Stimulated activated CD4-positive, alpha-beta T cell treated with anti-CD3 and anti-CD28 coated beads, Interleukin-2, amount 100 ng/mL, for 4 hours (primary cell): ENCODE measurements at regions not wholly inside any gene's neighbourhood (a gene's known extent, or its start where the extent isn't known, plus 50 kb on each side); places are given as distances from the start of the nearest gene placed in this dataset.
"Not testable (repeated sequence)": the region's sequence is repeated elsewhere in the genome, so short reads cannot be mapped to it uniquely, and the experiment has no call there.

Experiments
- DNase-seq: peaks from one replicate; pipeline ENCODE4 v3.0.0-alpha.2; 2020; ENCODE audit warnings: low read depth

DNA sequence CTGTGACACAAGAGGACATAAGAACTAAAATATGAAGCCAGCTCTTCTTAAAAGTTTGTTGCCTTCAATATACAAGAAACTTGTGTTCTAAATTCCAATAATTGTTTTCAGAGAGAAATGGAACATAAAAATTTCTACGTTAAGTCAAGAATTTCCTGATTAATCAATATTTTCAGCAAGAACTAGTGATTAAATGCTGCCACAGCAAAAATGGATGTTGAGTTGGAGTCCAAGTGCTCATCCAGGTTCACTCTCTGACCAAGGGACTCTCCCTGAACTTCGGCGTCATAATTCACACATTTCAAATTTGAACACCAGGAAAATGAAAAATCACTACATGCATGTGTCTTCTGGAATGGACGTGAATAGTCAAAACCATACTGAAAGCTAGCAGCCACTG lies 1263.6 kb upstream of the GOT2 start:
- no peak for DNase-seq

DNA sequence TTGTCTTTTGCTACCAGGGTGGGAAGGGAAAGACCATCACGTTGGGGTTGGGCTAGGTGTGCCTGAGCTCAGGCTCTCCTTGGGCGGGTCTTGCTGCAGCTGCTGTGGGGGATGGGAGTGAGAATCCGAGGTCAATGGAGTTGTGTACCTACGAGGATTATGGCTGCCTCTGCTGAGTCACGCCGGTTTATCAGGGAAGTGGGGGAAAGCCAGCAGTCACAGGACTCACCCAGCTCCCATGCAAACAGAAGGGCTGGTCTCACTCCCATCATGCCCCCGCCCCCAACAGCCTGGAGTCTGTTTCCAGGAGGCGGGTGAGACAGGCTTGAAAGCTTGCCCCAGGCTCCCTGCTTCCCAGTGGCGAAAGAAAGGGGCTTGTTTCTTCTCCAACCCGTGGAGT lies 1259.0 kb upstream of the GOT2 start:
- DNase-seq, result no peak

DNA sequence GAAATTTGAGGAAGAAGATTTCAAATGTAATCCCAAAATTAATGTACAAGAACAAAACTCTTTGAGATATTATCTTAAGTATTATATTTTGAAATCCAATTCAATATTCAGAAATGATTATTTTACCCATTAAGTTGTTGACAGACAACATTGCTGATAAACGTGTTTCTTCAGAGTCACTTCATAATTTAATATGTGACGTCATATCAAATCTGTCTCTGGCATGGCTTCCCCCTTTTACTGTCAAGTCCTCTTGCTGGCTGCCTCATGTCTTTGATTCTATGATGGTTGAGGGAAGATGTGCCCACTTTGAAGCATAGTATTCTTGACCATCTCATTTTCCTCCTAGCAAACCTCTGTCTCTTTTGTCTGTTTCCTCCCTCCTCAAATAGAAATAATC lies 1257.1 kb upstream of the GOT2 start:
- DNase-seq, result no peak

DNA sequence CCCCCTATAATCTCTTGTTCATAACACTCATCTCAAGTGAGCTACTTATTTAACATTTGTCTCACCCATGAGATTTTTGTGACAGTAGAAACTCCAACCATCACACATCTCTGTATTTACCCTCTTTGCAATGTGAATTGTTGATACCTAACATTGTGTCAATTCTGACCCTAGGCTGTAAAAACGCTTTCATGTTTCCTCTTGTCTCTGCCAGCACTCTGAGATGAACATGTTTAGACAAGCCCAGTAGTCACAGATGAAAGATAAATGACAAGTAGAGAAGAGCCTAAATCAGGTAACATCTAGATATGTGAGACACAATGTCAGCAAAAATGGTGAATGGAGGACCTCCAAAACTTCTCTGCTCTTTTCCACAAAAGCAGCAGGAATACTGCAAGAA lies 1254.5 kb upstream of the GOT2 start:
- DNase-seq, result no peak

DNA sequence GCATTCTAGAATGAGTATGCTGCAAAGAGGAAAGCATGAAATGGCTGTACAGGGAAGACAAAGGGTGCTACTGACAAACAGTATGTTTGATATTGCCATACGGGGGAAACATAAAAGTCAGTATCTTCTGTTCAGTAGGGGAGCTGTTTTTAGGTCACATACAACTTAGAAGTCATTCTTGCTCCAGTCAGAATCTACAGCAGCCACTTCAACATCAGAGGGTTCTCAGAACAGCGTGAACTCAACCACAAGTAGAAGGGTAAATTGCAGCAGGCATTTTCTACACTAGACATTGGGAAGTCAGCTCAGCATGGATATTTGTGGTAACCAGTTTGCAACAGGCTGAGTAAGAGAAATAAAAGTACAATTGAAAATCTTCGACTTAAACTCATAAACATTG lies 1241.8 kb upstream of the GOT2 start:
- no peak for DNase-seq

DNA sequence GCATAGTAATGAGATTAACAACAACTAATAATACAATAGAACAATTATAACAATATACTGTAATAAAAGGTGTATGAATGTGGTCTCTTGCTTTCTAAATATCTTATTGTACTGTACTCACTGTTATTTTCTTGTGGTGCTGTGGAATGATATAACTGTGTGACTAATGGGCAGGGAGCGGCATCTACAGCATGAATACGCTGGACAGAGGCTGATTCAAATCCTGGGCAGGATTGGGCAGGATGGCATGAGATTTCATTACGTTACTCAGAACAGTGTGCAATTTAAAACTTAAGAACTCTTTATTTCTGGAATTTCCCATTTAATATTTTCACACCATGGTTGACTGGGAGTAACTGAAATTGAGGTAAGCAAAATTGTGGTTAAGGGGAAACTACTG lies 1239.8 kb upstream of the GOT2 start:
- DNase-seq, result no peak

DNA sequence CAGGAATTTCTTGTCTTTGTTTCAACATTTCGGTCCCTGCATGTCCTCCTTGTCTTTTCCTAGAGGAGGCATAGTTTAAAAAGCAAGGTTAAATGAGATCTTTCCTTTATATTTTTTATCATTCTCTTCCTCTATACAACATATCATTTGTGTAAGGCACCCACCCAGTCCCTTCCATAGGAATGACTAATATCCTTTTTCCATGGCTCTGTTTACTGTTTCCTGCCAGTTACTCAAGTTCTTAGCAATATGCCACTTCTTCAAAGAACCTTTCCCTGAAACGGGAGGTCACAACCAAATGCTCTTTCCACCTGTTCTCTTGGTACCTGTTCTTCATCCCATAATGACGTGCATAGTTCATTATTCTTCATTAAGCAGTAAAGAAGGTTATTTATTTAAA lies 1237.1 kb upstream of the GOT2 start:
- no peak for DNase-seq

DNA sequence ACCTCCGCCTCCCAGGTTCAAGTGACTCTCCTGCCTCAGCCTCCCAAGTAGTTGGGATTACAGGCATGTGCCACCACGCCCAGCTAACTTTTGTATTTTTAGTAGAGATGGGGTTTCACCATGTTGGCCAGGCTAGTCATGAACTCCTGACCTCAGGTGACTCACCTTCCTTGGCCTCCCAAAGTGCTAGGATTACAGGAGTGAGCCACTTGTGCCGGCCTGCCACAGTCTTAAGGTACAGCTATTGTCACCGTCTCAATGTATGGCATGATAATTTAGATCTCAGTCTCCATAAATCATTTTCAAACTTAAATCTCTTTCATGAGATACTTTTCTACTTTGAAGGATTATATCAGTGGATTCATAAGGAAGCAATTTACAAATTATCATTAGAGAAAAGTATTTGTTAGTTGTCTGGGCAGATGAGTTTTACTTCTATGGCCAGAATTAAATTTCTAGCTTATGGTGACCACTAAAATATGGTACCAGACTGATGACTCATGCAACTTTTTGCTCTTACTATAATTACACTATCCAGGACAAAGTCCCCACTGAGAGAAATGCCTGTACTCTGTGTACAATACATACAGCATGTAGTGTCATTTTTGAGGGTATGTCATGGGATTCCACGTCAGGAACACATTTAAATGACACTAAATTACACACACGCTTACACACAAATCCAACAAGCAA lies 1230.3 kb upstream of the GOT2 start:
- DNase-seq, result no peak

DNA sequence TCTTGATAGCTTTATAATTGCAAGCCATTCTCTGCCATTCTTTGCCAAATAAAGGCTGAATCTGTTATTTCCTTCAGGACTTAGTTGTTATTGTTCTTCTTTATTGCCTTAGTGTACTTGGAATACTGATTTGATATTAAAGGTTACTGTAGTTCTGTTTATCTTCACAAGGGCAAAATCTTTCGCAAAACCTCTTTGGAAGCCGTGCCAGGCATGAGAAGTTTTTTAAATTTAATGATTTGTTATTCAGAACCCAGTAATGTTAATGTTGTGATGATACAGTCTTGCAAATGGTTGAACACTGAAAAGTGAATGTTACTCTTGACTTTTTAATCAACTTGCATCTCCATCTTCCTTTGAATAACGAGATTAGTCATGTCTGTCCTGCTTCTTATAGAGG lies 1225.2 kb upstream of the GOT2 start:
- no peak for DNase-seq

DNA sequence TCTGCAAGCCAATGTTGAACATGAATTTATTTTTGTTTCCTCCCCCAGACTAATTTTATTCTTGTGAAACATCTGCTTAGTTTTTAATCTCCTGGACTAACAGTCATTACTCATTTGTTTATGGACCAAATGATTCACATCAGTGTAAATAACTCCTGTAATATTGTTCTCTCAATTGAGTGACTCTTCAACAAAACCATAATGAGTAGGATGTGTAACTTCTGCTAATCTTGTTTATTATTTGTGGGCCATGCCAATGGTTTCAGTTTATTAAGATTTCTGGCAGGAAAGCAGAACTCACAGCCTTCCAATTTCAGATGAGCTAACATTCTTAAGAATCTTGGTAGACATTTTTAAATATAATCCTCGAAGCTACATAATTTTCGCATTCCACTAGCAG lies 1216.3 kb upstream of the GOT2 start:
- DNase-seq, result no peak

DNA sequence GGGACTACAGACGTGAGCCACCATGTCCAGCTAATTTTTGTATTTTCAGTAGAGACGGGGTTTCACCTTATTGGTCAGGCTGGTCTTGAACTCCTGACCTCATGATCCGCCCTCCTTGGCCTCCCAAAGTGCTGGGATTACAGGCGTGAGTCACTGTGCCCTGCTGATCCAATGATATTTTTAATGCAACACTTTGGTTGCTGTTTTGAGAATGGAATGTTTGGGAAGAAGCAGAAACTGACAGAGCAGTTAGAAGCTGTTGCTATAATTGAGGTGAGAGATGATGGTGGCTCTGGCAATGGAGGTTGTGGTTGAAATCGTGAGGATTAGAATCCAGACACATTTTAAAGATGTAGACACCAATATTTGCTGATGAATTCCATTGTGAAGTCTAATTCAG lies 1209.9 kb upstream of the GOT2 start:
- DNase-seq, result not testable (repeated sequence)

DNA sequence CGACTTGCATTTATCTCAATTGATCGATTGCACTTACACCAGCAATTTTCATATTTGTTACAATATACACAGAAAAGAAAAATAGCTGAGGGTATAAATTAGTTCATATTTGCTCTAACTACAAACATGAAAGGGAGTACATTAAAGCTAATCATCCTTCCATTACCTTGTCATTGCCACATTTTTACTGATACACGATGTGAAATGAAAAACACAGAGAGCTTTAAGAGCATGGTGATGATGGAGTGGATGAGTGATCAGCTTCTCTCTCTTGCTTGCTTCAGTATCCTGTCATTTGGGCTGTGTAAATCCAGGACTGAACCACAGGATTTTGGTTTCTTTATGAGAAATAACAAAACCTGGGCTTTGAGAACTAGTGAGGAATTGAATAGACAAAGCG lies 1207.5 kb upstream of the GOT2 start:
- no peak for DNase-seq

DNA sequence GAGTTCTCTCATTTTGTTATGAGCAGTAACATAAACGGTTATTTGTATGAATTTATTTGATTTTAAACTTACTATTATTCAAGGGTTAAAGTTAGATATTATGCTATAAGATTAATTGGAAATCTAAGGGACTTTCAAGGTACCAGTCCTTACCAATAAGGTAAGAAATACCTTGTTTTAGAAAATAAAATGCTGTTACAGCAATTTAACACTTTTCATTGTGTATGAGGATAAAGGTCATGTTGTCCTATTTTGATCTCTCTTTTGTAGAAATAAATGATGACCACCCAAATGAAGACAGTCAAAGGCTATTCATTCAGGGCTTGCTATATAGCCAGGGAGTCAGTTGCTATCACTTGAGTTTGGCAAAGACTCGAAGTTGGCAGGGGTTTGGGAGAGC lies 1185.9 kb upstream of the GOT2 start:
- DNase-seq, result no peak

DNA sequence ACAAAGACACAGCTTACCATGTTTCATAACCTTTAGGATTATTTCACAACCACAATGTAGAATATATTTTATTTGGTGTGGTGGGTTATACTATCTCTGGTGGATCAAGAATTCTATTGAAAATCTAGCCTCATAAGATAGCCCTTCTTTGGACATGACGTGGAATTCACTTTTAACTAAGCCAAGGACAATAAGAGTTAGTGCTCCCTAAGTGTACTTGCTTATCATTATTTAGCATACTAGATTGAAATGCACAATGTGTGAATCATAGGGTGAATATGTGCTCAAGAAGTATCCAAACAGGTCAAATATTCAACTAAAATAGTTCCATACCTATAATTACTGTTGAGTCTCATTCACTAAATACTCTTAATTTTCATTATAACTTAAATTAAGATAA lies 1179.5 kb upstream of the GOT2 start:
- no peak for DNase-seq

DNA sequence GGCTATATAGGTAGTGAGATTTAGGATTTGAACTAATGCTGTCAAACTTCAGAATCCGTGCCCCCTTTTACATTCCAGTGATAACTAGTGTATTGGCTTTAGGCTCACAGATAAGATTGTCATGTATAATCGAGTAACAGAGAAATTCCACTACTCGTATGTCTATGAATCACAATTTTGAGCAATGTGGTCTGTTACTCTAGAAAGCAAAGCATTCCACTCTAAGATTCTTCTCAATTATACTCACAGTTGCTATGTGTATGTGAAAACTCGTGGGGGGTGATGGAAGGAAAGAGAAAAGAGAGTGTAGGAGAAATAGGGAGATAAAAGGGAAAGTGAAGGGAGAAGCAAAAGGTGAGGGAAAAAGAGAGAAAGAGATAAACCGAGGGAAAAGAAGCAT lies 1175.1 kb upstream of the GOT2 start:
- DNase-seq, result no peak

DNA sequence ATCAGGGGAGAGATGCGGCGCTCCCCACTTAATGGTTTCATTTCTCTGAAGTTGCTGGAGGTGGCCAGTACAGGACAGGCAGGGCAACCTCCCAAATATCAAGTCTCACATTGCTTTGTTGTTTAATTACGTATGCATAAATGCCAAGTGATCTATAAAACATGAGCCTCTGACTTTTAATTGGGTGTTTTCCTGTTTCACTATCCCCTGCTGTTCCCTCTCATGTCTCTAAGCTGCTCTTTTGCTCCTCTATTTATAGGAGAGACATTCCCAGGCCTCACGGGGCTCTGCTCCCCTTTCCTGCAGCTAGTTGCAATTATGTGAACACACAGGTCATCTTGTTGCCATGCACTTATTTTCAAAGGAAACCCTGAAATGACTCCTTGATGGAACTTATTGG lies 1173.5 kb upstream of the GOT2 start:
- DNase-seq, result no peak

DNA sequence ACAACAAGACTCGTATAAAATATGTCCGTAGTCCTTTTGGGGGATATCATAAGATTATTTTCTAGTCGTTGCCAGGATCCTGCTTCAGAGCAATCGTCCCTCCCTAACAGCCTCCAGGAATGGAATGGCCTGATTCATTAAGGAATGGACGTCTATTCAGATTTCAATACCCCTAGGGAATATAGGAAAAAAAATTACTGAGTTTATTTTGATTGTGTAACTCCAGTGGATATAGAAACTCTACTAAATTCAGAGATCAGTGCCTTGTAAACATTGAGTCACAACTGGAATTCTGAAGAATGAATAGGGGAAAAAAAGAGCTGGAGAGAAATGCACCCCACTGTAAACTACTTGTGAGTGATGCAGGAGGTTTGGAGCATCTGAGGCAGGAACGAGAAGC lies 1171.5 kb upstream of the GOT2 start:
- DNase-seq, result no peak

DNA sequence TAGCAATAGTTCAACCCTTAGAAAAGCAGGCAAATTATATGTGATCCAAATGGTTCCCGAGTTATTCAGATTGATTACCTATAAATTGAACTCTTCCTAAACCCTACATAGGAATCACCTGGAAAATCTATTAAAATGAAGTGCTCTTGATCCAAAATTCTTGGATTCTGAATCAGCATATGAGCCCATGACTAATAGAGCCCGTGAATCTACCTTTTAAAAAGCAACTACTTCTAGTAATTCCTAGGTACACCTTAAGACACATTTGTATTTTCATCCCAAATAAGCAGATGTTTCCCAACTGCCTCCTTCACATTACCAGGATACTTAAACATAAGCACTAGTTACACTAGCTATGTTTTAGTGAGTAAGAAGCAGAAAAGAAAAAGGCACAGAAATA lies 1171.0 kb upstream of the GOT2 start:
- DNase-seq, result no peak

DNA sequence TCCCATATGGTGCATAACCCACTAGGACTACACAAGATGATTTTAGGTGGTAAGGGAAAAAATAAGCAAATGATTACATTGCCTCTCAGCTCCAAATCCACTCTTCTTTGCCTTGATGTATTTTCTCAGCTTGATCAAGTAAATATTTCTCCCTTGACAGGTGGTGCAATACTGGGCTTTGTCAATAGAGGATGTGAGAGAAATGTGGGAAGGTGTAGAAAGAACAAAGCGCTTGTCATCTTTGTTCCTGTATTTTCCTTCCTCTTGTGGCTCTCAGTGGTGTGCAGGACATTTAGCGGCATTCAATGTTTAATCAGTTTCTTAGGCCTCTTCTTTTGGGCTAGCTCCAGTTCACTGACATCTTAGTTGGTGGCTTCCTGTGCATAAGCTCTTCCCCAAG lies 1165.8 kb upstream of the GOT2 start:
- DNase-seq, result no peak

DNA sequence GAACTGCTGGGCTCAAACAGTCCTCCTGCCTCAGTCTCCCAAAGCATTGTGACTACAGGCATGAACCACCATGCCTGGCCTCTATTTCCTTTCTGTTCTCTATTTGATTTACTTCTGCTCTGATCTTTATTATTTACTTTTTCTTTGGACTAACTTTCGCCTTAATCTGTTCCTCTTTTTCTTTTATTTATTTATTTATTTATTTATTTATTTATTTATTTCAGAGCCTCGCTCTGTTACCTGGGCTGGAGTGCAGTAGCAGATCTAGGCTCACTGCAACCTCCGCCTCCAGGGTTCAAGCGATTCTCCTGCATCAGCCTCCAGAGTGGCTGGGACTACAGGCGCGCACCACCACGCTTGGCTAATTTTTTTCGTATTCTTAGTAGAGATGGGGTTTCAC lies 1158.3 kb upstream of the GOT2 start:
- DNase-seq, result no peak

DNA sequence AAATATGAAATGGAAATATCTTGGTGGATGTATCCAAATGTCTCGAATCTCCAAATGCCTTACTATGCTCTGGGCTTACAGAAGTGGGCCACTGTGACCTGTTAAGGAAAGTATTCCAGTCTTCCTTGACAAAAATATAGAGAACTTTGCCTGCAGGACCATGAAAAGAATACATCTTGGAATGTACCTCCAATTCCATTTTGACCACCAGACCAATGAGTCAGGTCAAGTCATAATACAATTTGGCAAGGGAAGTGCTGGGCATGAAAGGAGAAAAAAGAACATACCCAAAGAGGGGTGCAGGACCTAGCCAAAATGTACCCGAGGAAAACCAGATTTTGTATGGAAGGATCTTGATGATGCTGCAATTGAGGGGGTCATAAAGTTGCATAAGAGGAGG lies 1153.7 kb upstream of the GOT2 start:
- no peak for DNase-seq

DNA sequence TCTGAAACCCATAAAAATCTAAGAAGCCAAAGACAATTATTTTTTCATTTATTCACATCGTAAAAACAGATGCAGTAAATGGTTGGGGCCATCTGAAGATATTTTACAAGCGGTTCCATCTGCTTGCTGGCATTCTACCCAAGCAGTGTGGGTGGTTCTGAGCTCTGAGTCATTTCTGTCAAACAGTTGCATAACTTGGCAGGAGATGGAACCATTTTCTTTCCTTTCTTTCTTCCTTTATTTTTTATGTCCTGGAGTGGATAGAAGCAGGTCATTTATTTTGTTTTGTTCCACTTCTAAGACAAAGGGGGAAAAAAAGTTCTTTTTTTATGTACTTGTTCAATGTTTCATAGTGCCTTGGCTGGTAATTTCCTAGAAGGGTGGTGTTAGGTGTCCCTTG lies 1151.9 kb upstream of the GOT2 start:
- no peak for DNase-seq

DNA sequence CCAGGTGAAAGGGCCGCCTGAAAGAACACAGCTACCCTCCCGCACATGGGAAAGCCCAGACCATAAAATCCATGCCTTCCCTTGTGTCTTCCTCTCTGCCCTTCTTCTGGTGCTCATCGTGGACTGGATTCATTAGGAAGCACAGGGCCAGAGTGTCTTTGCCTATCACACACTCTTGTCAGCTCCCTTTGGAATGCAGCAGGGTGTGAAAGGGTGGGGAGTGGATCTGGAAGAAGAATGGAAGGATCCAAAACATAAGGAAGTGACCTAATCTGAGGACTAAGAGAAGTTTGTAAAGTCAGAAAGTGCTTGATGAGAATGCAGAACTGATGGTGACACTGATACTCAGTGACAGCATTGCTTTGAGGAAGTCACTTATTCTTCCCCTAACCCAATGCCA lies 1147.3 kb upstream of the GOT2 start:
- no peak for DNase-seq

DNA sequence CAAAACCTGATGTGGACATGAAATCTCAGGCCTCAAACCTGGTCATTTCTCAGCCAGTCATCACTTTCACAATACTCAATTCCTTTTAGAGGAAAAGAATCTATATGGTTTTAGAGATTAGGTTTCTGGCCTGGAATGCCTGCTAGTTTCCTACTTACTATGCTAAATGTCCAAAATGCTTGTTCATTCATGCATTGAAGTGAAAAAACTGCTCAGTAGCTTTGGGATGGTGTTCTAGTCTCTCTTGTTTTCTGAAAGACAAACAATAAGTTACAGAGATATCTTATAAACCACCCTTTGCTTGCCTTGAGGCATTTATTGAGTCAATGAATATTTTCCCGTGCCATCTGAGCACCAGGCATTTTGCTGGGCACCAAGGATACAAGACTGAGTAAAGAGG lies 1146.5 kb upstream of the GOT2 start:
- DNase-seq, result no peak

DNA sequence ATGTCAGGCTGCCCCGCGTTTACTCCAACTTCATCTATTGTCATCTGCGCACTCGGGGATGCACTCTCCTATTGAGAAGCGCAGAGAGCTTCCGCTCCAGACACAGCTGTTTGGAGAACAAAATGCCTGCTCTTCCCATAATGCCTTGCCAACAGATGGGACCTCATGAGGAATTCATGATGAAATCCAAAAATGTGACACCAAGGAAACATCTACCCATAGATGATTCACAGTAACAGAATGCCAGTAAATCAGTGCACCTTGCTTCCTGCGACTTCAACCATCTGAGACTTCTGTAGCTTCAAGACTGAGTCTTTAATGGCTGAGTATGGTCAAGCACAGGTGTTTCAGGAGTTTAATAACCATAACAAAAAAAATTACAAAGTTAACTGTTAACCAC lies 1144.9 kb upstream of the GOT2 start:
- no peak for DNase-seq
